Upper lobe of left lung (tissue), 4 donors: ENCODE measurements at regions not wholly inside any gene's neighbourhood (a gene's known extent, or its start where the extent isn't known, plus 50 kb on each side); places are given as distances from the start of the nearest gene placed in this dataset.

Experiments used
- EP300 ChIP-seq, 4 donors: sonication (generic); formaldehyde crosslinking; IDR thresholded peaks; one replicate each; pipeline ENCODE4 v1.5.1; 2017; ENCODE audit warnings: antibody characterized with exemption in 4 of 4, control low read depth in 2 of 4
- POLR2AphosphoS5 ChIP-seq, 2 donors: sonication (generic); formaldehyde crosslinking; IDR thresholded peaks; one replicate each; pipeline ENCODE4 v1.5.1; 2017; ENCODE audit warnings: antibody characterized with exemption in 2 of 2
- TF ChIP-seq, protein P1 (sequence below), 6 experiments: fragments of 450-650 bp in 4 of 6; fragments of 200-600 bp in 2 of 6; sonication (generic) in 2 of 6; IDR thresholded peaks; one replicate each; pipeline ENCODE4 v1.5.1; 2016 to 2019; ENCODE audit warnings: antibody characterized with exemption in 6 of 6

DNA sequence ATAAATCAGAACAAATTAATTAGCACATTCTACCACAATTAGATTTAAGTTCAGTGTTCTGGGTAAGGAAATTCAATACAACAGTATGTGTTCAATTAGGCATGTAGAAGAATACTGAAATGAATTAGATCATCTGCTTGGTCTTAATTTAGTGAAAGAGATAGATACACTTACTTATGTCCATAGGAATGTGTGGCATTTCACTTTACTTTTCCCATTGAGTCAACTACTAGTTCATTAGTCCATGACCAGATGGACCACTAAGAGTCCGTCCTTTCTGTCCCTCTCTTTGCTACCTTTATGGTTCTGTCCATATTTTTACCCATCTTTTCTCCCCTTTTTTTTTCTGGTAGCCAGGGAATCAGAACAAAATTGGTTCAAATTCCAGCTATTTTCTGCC, 276.9 kb downstream of the OSTF1 start:
- TF ChIP-seq EP300 (IDR thresholded peaks at IDR 0.05) (no peak), POLR2AphosphoS5 (IDR thresholded peaks at IDR 0.05) (no peak)
- TF ChIP-seq, protein P1, sequence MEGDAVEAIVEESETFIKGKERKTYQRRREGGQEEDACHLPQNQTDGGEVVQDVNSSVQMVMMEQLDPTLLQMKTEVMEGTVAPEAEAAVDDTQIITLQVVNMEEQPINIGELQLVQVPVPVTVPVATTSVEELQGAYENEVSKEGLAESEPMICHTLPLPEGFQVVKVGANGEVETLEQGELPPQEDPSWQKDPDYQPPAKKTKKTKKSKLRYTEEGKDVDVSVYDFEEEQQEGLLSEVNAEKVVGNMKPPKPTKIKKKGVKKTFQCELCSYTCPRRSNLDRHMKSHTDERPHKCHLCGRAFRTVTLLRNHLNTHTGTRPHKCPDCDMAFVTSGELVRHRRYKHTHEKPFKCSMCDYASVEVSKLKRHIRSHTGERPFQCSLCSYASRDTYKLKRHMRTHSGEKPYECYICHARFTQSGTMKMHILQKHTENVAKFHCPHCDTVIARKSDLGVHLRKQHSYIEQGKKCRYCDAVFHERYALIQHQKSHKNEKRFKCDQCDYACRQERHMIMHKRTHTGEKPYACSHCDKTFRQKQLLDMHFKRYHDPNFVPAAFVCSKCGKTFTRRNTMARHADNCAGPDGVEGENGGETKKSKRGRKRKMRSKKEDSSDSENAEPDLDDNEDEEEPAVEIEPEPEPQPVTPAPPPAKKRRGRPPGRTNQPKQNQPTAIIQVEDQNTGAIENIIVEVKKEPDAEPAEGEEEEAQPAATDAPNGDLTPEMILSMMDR (IDR thresholded peaks at IDR 0.05) = no peak
